HG02759 (cell line): ENCODE measurements at regions not wholly inside any gene's neighbourhood (a gene's known extent, or its start where the extent isn't known, plus 50 kb on each side); places are given as distances from the start of the nearest gene placed in this dataset.
"Not testable (repeated sequence)": the region's sequence is repeated elsewhere in the genome, so short reads cannot be mapped to it uniquely, and the experiment has no call there.

Experiments used
- ATAC-seq: cut with Tn5 transposase; IDR thresholded peaks from one replicate; pipeline ENCODE4 v1.9.1; 2021; ENCODE audit warnings: mild to moderate bottlenecking, moderate library complexity; ENCODE audit not compliant: unreplicated experiment

GRCh38 chr18:44265437-44265836 is 415.3 kb upstream of the SETBP1 start:
- no peak for ATAC-seq

- no peak for ATAC-seq
Measured at GRCh38 chr18:44273298-44273697, 407.4 kb upstream of the SETBP1 start.

- ATAC-seq = no peak
Measured at GRCh38 chr18:44280479-44280878, 400.2 kb upstream of the SETBP1 start.

GRCh38 chr18:44286049-44286448 is 394.6 kb upstream of the SETBP1 start:
- ATAC-seq = no peak

GRCh38 chr18:44290366-44290977 is 390.2 kb upstream of the SETBP1 start:
- no peak for ATAC-seq

- no peak for ATAC-seq
Measured at GRCh38 chr18:44298566-44298965, 382.1 kb upstream of the SETBP1 start.

- ATAC-seq = no peak
Measured at GRCh38 chr18:44309185-44309584, 371.5 kb upstream of the SETBP1 start.

GRCh38 chr18:44320619-44321460 is 359.8 kb upstream of the SETBP1 start:
- no peak for ATAC-seq

- ATAC-seq = no peak
Measured at GRCh38 chr18:44321868-44322590, 358.7 kb upstream of the SETBP1 start.

GRCh38 chr18:44323125-44323524 is 357.6 kb upstream of the SETBP1 start:
- no peak for ATAC-seq

GRCh38 chr18:44324361-44324760 is 356.3 kb upstream of the SETBP1 start:
- ATAC-seq = no peak

- ATAC-seq = no peak
Measured at GRCh38 chr18:44325903-44326635, 354.6 kb upstream of the SETBP1 start.

- ATAC-seq = no peak
Measured at GRCh38 chr18:44331656-44332570, 348.8 kb upstream of the SETBP1 start.

- ATAC-seq = no peak
Measured at GRCh38 chr18:44341759-44342158, 338.9 kb upstream of the SETBP1 start.

GRCh38 chr18:44342162-44342561 is 338.5 kb upstream of the SETBP1 start:
- no peak for ATAC-seq

- no peak for ATAC-seq
Measured at GRCh38 chr18:44342946-44343345, 337.7 kb upstream of the SETBP1 start.

- no peak for ATAC-seq
Measured at GRCh38 chr18:44343570-44343969, 337.1 kb upstream of the SETBP1 start.

- ATAC-seq = no peak
Measured at GRCh38 chr18:44356566-44357157, 324.0 kb upstream of the SETBP1 start.

GRCh38 chr18:44358402-44358801 is 322.3 kb upstream of the SETBP1 start:
- no peak for ATAC-seq

GRCh38 chr18:44359741-44360140 is 320.9 kb upstream of the SETBP1 start:
- not testable (repeated sequence) for ATAC-seq
